ENCODE measurements at regions not wholly inside any gene's neighbourhood (a gene's known extent, or its start where the extent isn't known, plus 50 kb on each side); places are given as distances from the start of the nearest gene placed in this dataset.

DNA sequence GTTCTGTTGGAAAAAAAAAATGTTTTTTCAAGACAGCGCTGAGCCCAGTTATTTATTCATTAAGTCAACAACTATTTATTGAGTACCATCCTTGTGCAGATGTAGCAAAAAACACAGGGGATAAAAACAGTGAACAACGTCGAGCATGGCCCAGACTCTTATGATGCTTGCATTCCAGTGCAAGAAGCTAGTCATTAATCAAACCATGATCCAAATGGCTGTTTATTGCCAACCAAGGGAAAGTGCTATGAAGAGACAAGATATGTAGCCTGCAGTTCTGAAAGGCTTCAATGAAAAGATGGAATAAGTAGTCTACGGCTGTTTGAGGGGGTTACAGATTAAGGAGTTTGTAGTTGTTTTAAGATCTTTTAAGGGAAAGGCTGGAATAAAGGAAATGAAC is 262.3 kb downstream of the NEBL start:
- Histone ChIP-seq H3K79me2 (no peaks in the 10 kb centered on the region), H3K4me3 (ENCODE audit: low read depth, low read length) (no peak overlapping the region), H3K4me1 (no peaks in the 10 kb centered on the region), H3K4me2 (ENCODE audit: low read length) (no peak overlapping the region), H3K27ac (no peak overlapping the region), H3K36me3 (ENCODE audit: control insufficient read depth, insufficient read depth, low read length) (no peaks in the 10 kb centered on the region), H3K9ac (no peak overlapping the region), H2AFZ (no peak overlapping the region), H3K9me3 (ENCODE audit: control insufficient read depth, low read length) (no peaks in the 10 kb centered on the region), H3K27me3 (ENCODE audit: control insufficient read depth, insufficient read depth, low read length) (no peaks in the 10 kb centered on the region)
- no peak for TF ChIP-seq CTCF (IDR thresholded peaks at IDR 0.05)

GRCh38 chr10:20633714-20634113 is 263.4 kb downstream of the NEBL start:
- no peak for TF ChIP-seq CTCF (IDR thresholded peaks at IDR 0.05)
- Histone ChIP-seq H3K4me2 (ENCODE audit: low read length) (no peak overlapping the region), H3K4me3 (ENCODE audit: low read depth, low read length) (no peak overlapping the region), H3K36me3 (ENCODE audit: control insufficient read depth, insufficient read depth, low read length) (no peaks in the 10 kb centered on the region), H2AFZ (no peak overlapping the region), H3K27ac (no peak overlapping the region), H3K27me3 (ENCODE audit: control insufficient read depth, insufficient read depth, low read length) (no peaks in the 10 kb centered on the region), H3K9me3 (ENCODE audit: control insufficient read depth, low read length) (no peaks in the 10 kb centered on the region), H3K9ac (no peak overlapping the region), H3K4me1 (no peaks in the 10 kb centered on the region), H3K79me2 (no peaks in the 10 kb centered on the region)

GRCh38 chr10:20632696-20633095 is 264.4 kb downstream of the NEBL start:
- Histone ChIP-seq H3K4me3 (ENCODE audit: low read depth, low read length) (no peak overlapping the region), H2AFZ (no peak overlapping the region), H3K4me2 (ENCODE audit: low read length) (no peak overlapping the region), H3K9ac (no peak overlapping the region), H3K36me3 (ENCODE audit: control insufficient read depth, insufficient read depth, low read length) (no peaks in the 10 kb centered on the region), H3K79me2 (no peaks in the 10 kb centered on the region), H3K27ac (no peak overlapping the region), H3K9me3 (ENCODE audit: control insufficient read depth, low read length) (no peaks in the 10 kb centered on the region), H3K4me1 (no peaks in the 10 kb centered on the region), H3K27me3 (ENCODE audit: control insufficient read depth, insufficient read depth, low read length) (no peaks in the 10 kb centered on the region)
- no peak for TF ChIP-seq CTCF (IDR thresholded peaks at IDR 0.05)

DNA sequence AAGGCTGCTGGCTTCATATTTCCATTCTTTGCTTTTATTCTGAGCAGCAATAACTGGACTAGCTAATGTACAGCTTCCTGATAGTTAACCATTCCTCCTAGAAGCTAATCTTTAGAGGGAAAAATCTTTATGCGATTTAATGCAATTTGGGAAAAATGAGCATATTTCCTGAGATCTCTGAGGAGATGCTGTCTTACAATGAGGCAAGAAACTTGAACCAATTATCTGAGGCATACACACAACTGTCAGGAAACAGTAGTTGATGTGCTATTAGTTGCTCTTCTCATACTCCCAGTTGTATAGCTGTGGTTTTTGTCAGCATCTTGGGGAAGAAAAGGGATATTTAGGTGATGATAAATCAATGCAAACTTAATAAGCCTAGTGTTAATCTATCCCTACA is 265.9 kb downstream of the NEBL start:
- Histone ChIP-seq H3K27me3 (ENCODE audit: control insufficient read depth, insufficient read depth, low read length) (no peaks in the 10 kb centered on the region), H3K4me1 (no peaks in the 10 kb centered on the region), H3K9me3 (ENCODE audit: control insufficient read depth, low read length) (no peaks in the 10 kb centered on the region), H3K27ac (no peak overlapping the region), H3K4me3 (ENCODE audit: low read depth, low read length) (no peak overlapping the region), H2AFZ (no peak overlapping the region), H3K79me2 (no peaks in the 10 kb centered on the region), H3K4me2 (ENCODE audit: low read length) (no peak overlapping the region), H3K36me3 (ENCODE audit: control insufficient read depth, insufficient read depth, low read length) (no peaks in the 10 kb centered on the region), H3K9ac (no peak overlapping the region)
- TF ChIP-seq CTCF (IDR thresholded peaks at IDR 0.05), result no peak

DNA sequence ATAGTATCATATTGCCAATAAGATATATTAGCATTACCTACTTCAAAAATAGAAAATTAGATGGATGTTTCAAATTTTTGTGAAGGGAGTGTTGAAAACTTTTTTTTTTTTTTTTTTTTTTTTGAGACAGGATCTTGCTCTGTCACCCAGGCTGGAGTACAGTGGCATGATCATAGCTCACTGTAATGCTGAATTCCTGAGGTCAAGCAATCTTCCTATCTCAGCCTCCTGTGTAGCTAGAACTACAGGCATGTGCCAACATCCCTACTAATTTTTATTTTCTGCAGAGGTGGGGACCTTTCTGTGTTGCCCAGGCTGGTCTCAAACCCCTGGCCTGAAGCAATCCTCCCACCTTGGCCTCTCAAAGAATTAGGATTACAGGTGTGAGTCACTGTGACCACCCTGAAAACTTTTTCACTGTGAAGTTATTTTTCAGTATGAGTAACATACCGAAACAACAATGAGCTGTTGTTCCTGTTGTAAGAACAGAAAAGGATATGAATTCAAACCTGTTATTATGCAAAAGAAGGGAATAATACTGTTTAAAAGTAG is 266.9 kb downstream of the NEBL start:
- Histone ChIP-seq H3K36me3 (ENCODE audit: control insufficient read depth, insufficient read depth, low read length) (no peaks in the 10 kb centered on the region), H3K4me1 (no peaks in the 10 kb centered on the region), H3K27me3 (ENCODE audit: control insufficient read depth, insufficient read depth, low read length) (no peaks in the 10 kb centered on the region), H3K79me2 (no peaks in the 10 kb centered on the region), H3K27ac (no peak overlapping the region), H3K4me3 (ENCODE audit: low read depth, low read length) (no peak overlapping the region), H3K9me3 (ENCODE audit: control insufficient read depth, low read length) (no peaks in the 10 kb centered on the region), H3K9ac (no peak overlapping the region), H2AFZ (no peak overlapping the region), H3K4me2 (ENCODE audit: low read length) (no peak overlapping the region)
- no peak for TF ChIP-seq CTCF (IDR thresholded peaks at IDR 0.05)
